H9 (cell line): ENCODE measurements at regions not wholly inside any gene's neighbourhood (a gene's known extent, or its start where the extent isn't known, plus 50 kb on each side); places are given as distances from the start of the nearest gene placed in this dataset.

Experiments used
- DNase-seq: peaks from one replicate; pipeline ENCODE4 v3.0.0-alpha.2; 2017
- H2AFZ ChIP-seq: one replicate; pipeline ENCODE4 v1.6.1; 2013; ENCODE audit warnings: mild to moderate bottlenecking, low read length, control low read depth, moderate library complexity
- H2AK5ac ChIP-seq: 2 replicates; pipeline ENCODE4 v1.6.1; 2013; ENCODE audit warnings: low read length, control low read depth, mixed read lengths; ENCODE audit not compliant: insufficient read length
- H2BK120ac ChIP-seq: one replicate; pipeline ENCODE4 v1.6.1; 2013; ENCODE audit warnings: low read depth, mild to moderate bottlenecking, low read length, control low read depth, inconsistent platforms; ENCODE audit not compliant: poor library complexity, severe bottlenecking
- H2BK12ac ChIP-seq: 2 replicates; pipeline ENCODE4 v1.6.1; 2013; ENCODE audit warnings: low read length, control low read depth, mixed read lengths, low read depth; ENCODE audit not compliant: insufficient read length
- H2BK15ac ChIP-seq: 2 replicates; pipeline ENCODE4 v1.6.1; 2013; ENCODE audit warnings: low read depth, low read length, control low read depth
- H2BK20ac ChIP-seq: one replicate; pipeline ENCODE4 v1.6.1; 2013; ENCODE audit warnings: low read depth, mild to moderate bottlenecking, low read length, control low read depth, inconsistent platforms; ENCODE audit not compliant: poor library complexity, severe bottlenecking
- H2BK5ac ChIP-seq: 2 replicates; pipeline ENCODE4 v1.6.1; 2013; ENCODE audit warnings: low read length, control low read depth, mixed read lengths; ENCODE audit not compliant: insufficient read length
- H3K14ac ChIP-seq: 2 replicates; pipeline ENCODE4 v1.6.1; 2013; ENCODE audit warnings: low read length, control low read depth; ENCODE audit not compliant: insufficient read depth
- H3K18ac ChIP-seq: 2 replicates; pipeline ENCODE4 v1.6.1; 2013; ENCODE audit warnings: low read depth, mild to moderate bottlenecking, mixed read lengths, low read length, control low read depth; ENCODE audit not compliant: insufficient read length
- H3K23ac ChIP-seq: 2 replicates; pipeline ENCODE4 v1.6.1; 2013; ENCODE audit warnings: low read length, control low read depth, mixed read lengths, low read depth; ENCODE audit not compliant: insufficient read length
- H3K23me2 ChIP-seq: 2 replicates; pipeline ENCODE4 v1.6.1; 2013; ENCODE audit warnings: low read depth, mild to moderate bottlenecking, mixed read lengths, low read length, control low read depth; ENCODE audit not compliant: insufficient read length, poor library complexity, severe bottlenecking
- H3K27ac ChIP-seq: 2 replicates; pipeline ENCODE4 v1.5.1; 2013; ENCODE audit warnings: low read length, control low read depth, mixed read lengths, low read depth; ENCODE audit not compliant: insufficient read length
- H3K27me3 ChIP-seq: 2 replicates; pipeline ENCODE4 v1.6.1; 2013; ENCODE audit warnings: low read length, control low read depth, inconsistent platforms; ENCODE audit not compliant: insufficient read depth
- H3K4ac ChIP-seq: 2 replicates; pipeline ENCODE4 v1.6.1; 2013; ENCODE audit warnings: low read depth, mild to moderate bottlenecking, control low read depth, inconsistent platforms, low read length, moderate library complexity
- H3K4me1 ChIP-seq: 2 replicates; pipeline ENCODE4 v1.6.1; 2013; ENCODE audit warnings: low read length, control low read depth, inconsistent platforms; ENCODE audit not compliant: insufficient read depth
- H3K4me2 ChIP-seq: 2 replicates; pipeline ENCODE4 v1.6.1; 2013; ENCODE audit warnings: low read length, control low read depth, mixed read lengths; ENCODE audit not compliant: insufficient read length, insufficient read depth
- H3K56ac ChIP-seq: 2 replicates; pipeline ENCODE4 v1.6.1; 2013; ENCODE audit warnings: low read depth, mild to moderate bottlenecking, mixed read lengths, low read length, control low read depth; ENCODE audit not compliant: insufficient read length
- H3K79me1 ChIP-seq: 2 replicates; pipeline ENCODE4 v1.6.1; 2013; ENCODE audit warnings: low read depth, mild to moderate bottlenecking, moderate library complexity, low read length, control low read depth, inconsistent platforms; ENCODE audit not compliant: insufficient read depth, poor library complexity, severe bottlenecking
- H3K79me2 ChIP-seq: 2 replicates; pipeline ENCODE4 v1.6.1; 2013; ENCODE audit warnings: low read length, control low read depth, inconsistent platforms; ENCODE audit not compliant: insufficient read depth
- H3K9ac ChIP-seq: 2 replicates; pipeline ENCODE4 v1.6.1; 2013; ENCODE audit warnings: low read length, control low read depth, mixed read lengths; ENCODE audit not compliant: insufficient read length; ENCODE audit errors: extremely low read depth
- H3K9me3 ChIP-seq: one replicate; pipeline ENCODE4 v1.6.1; 2013; ENCODE audit warnings: low read depth, low read length, inconsistent platforms; ENCODE audit not compliant: control insufficient read depth
- H3T11ph ChIP-seq: one replicate; pipeline ENCODE4 v1.6.1; 2013; ENCODE audit warnings: mild to moderate bottlenecking, low read length, control low read depth, inconsistent platforms
- H4K20me1 ChIP-seq: one replicate; pipeline ENCODE4 v1.6.1; 2013; ENCODE audit not compliant: control insufficient read depth, insufficient read length, insufficient read depth
- H4K5ac ChIP-seq: 2 replicates; pipeline ENCODE4 v1.6.1; 2013; ENCODE audit warnings: low read depth, mild to moderate bottlenecking, mixed read lengths, low read length, control low read depth; ENCODE audit not compliant: insufficient read length
- H4K8ac ChIP-seq: replicated peaks from 2 replicates; pipeline ENCODE4 v1.6.1; 2013; ENCODE audit warnings: low read length, control low read depth, mixed read lengths, low read depth; ENCODE audit not compliant: insufficient read length
- H4K91ac ChIP-seq: 2 replicates; pipeline ENCODE4 v1.6.1; 2013; ENCODE audit warnings: low read depth, mild to moderate bottlenecking, moderate library complexity, mixed read lengths, low read length, control low read depth; ENCODE audit not compliant: insufficient read length
- H3K27ac Mint-ChIP-seq, 3 experiments: 2 replicates in 2 of 3; 3 replicates in 1 of 3; pipeline ENCODE4 v1.8.0; 2020 to 2021; ENCODE audit warnings: mixed read lengths in 3 of 3, mild to moderate bottlenecking in 1 of 3, moderate library complexity in 1 of 3
- H3K27me3 Mint-ChIP-seq: 2 replicates; pipeline ENCODE4 v1.8.0; 2021; ENCODE audit warnings: low read depth, mild to moderate bottlenecking, moderate library complexity, mixed read lengths
- H3K36me3 Mint-ChIP-seq, 3 experiments: 2 replicates in 2 of 3; 3 replicates in 1 of 3; pipeline ENCODE4 v1.8.0; 2020 to 2021; ENCODE audit warnings: low read depth in 3 of 3, mixed read lengths in 3 of 3; ENCODE audit not compliant: insufficient read depth in 1 of 3
- H3K4me1 Mint-ChIP-seq, 2 experiments: 2 replicates each; pipeline ENCODE4 v1.8.0; 2020; ENCODE audit warnings: mixed read lengths in 2 of 2
- H3K4me3 Mint-ChIP-seq, 2 experiments: 2 replicates in 1 of 2; 3 replicates in 1 of 2; pipeline ENCODE4 v1.8.0; 2020 to 2021; ENCODE audit warnings: mild to moderate bottlenecking in 2 of 2, mixed read lengths in 2 of 2, moderate library complexity in 1 of 2
- H3K9me3 Mint-ChIP-seq, 2 experiments: 2 replicates in 1 of 2; 3 replicates in 1 of 2; pipeline ENCODE4 v1.8.0; 2020; ENCODE audit warnings: mild to moderate bottlenecking in 2 of 2, mixed read lengths in 2 of 2, moderate library complexity in 1 of 2
- WGBS: extraction: QIAGEN DNeasy Blood & Tissue Kit; methylation state at CpG from one replicate; pipeline ENCODE4 v1.1.7; 2013; ENCODE audit warnings: missing lambda C conversion rate, low lambda C conversion rate, mixed read lengths; ENCODE audit not compliant: insufficient read length; ENCODE audit errors: extremely low coverage; 5-methylcytosine and 5-hydroxymethylcytosine counted together
- TF ChIP-seq, protein P1 (sequence below): fragments of 200-600 bp; sonication (generic); conservative IDR thresholded peaks from 3 replicates; pipeline ENCODE4 v1.8.0; 2021; ENCODE audit warnings: antibody characterized with exemption, mild to moderate bottlenecking

DNA sequence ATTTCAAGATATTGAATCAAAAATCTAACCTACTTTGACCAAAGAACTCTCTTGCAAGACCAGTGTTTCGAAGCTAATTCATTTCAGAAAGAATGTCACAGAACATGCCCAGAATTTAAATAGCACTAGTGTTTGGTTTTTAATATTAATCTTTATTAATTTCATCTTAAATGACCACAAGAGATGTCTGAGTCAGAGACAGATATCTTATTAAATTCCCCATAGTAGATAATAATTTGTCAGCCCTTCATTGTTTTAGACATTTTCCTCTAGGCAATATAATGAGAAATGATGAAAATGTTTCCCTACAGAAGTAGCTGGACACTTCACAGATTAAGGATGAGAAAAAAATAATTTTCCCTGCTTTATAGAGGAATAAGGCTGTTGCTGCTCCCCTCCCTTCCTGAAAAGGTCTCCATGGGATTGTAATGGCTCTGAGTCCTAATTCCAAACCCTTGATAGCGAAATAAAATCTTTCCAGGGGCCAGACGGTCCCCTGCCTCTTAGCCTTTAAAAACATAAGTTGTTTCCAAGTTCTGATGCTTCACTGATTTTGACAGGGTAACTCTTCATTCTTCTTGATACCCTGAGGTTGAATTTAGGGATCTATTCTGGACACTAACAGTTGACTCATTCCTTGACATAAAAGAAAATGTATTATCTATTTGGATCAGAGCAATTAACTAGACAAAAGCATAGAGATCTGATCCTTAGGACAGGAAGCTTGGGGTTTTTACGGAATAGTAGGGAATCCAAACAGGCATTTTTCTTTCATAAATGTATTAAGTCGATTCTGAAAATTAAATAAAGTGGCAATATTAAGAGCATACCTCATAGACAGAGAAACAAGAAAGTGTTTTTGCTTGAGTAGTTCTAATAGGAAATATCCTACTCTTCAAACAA, 820.8 kb downstream of the BRINP3 start:
- Histone ChIP-seq H4K8ac (no peak overlapping the region), H4K5ac (no peak overlapping the region), H2AFZ (no peak overlapping the region), H2BK12ac (no peak overlapping the region), H3K56ac (no peak overlapping the region), H3K4me1 (no peaks in the 10 kb centered on the region), H3K23ac (no peak overlapping the region), H3K14ac (no peak overlapping the region), H2BK15ac (no peak overlapping the region), H3K18ac (no peak overlapping the region), H3K4me2 (no peak overlapping the region), H4K20me1 (no peaks in the 10 kb centered on the region), H3T11ph (no peak overlapping the region), H3K9ac (no peak overlapping the region), H2BK120ac (no peak overlapping the region), H2BK5ac (no peak overlapping the region), H3K79me1 (no peaks in the 10 kb centered on the region), H2BK20ac (no peak overlapping the region), H3K4ac (no peak overlapping the region), H3K9me3 (no peaks in the 10 kb centered on the region), H3K23me2 (no peaks in the 10 kb centered on the region), H3K27me3 (no peaks in the 10 kb centered on the region), H4K91ac (no peak overlapping the region), H3K27ac (no peak overlapping the region), H3K79me2 (no peaks in the 10 kb centered on the region), H2AK5ac (no peak overlapping the region)
- Mint-ChIP-seq H3K27ac (no peak overlapping the region), H3K4me3 (no peak overlapping the region), H3K27me3 (no peaks in the 10 kb centered on the region; the same call in 1 of the 2 replicates), H3K9me3 (no peaks in the 10 kb centered on the region), H3K4me1 (no peaks in the 10 kb centered on the region), H3K36me3 (no peaks in the 10 kb centered on the region)
- no CpG with 5 or more reads among the region's 5 CpGs for WGBS
- DNase-seq, result no peak
- TF ChIP-seq, protein P1, sequence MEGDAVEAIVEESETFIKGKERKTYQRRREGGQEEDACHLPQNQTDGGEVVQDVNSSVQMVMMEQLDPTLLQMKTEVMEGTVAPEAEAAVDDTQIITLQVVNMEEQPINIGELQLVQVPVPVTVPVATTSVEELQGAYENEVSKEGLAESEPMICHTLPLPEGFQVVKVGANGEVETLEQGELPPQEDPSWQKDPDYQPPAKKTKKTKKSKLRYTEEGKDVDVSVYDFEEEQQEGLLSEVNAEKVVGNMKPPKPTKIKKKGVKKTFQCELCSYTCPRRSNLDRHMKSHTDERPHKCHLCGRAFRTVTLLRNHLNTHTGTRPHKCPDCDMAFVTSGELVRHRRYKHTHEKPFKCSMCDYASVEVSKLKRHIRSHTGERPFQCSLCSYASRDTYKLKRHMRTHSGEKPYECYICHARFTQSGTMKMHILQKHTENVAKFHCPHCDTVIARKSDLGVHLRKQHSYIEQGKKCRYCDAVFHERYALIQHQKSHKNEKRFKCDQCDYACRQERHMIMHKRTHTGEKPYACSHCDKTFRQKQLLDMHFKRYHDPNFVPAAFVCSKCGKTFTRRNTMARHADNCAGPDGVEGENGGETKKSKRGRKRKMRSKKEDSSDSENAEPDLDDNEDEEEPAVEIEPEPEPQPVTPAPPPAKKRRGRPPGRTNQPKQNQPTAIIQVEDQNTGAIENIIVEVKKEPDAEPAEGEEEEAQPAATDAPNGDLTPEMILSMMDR, result no peak
